ENCODE measurements at regions not wholly inside any gene's neighbourhood (a gene's known extent, or its start where the extent isn't known, plus 50 kb on each side); places are given as distances from the start of the nearest gene placed in this dataset.

DNA sequence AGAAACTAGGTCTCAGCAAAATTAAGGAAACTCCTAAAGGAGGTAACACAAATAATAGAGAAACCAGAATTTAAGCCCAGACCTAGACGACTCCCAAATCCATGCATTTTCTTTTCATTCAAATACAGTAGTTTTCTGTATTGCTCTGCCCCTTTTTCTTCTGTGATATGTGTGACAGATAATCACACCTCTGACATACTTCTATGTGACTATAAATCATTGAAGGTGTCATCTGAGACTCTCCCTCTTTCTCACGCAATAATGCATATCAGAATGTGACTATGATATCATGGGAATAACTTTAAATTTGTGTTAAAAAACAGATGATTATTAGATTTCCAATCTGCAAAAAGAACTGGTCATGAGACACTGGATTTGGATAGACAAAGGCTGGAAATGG, 143.0 kb upstream of the ELAC2 start:
- Histone ChIP-seq H3K27me3 (ENCODE audit: control insufficient read depth, insufficient read depth, low read length) (no peaks in the 10 kb centered on the region), H3K4me3 (ENCODE audit: low read depth, low read length) (no peak overlapping the region), H3K36me3 (ENCODE audit: control insufficient read depth, insufficient read depth, low read length) (no peaks in the 10 kb centered on the region)
- FAIRE-seq (no peak), DNase-seq (ENCODE audit: low read depth) (no peak)
- TF ChIP-seq, protein P1, sequence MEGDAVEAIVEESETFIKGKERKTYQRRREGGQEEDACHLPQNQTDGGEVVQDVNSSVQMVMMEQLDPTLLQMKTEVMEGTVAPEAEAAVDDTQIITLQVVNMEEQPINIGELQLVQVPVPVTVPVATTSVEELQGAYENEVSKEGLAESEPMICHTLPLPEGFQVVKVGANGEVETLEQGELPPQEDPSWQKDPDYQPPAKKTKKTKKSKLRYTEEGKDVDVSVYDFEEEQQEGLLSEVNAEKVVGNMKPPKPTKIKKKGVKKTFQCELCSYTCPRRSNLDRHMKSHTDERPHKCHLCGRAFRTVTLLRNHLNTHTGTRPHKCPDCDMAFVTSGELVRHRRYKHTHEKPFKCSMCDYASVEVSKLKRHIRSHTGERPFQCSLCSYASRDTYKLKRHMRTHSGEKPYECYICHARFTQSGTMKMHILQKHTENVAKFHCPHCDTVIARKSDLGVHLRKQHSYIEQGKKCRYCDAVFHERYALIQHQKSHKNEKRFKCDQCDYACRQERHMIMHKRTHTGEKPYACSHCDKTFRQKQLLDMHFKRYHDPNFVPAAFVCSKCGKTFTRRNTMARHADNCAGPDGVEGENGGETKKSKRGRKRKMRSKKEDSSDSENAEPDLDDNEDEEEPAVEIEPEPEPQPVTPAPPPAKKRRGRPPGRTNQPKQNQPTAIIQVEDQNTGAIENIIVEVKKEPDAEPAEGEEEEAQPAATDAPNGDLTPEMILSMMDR (IDR thresholded peaks at IDR 0.05; ENCODE audit: insufficient read depth, low read length, severe bottlenecking): no peak

DNA sequence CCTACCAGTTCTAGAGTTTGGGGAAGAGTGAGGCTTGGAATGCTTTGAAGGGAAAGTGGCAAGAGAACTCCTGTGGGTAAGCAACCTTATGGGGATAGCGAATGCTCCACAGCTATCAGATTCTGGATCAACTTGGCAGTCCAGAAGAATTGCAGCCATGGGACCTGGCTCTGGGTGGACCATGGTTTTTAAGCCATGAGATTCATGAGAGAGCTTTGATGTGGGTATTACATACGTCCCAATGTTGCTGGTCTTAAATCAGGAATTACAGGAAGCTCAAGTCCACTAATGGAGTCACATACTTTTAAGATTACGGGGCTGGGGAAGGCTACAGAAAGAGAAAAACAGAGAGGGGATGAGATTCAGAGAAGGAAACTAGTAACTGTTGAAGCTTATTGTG, 142.5 kb upstream of the ELAC2 start:
- DNase-seq (ENCODE audit: low read depth): no peak
- H3K4me3 ChIP-seq (ENCODE audit: low read depth, low read length): no peak overlapping the region
- TF ChIP-seq, protein P1 (IDR thresholded peaks at IDR 0.05; ENCODE audit: insufficient read depth, low read length, severe bottlenecking): no peak
- no peaks in the 10 kb centered on the region for H3K36me3 ChIP-seq (ENCODE audit: control insufficient read depth, insufficient read depth, low read length)
- no peaks in the 10 kb centered on the region for H3K27me3 ChIP-seq (ENCODE audit: control insufficient read depth, insufficient read depth, low read length)
- FAIRE-seq: no peak

DNA sequence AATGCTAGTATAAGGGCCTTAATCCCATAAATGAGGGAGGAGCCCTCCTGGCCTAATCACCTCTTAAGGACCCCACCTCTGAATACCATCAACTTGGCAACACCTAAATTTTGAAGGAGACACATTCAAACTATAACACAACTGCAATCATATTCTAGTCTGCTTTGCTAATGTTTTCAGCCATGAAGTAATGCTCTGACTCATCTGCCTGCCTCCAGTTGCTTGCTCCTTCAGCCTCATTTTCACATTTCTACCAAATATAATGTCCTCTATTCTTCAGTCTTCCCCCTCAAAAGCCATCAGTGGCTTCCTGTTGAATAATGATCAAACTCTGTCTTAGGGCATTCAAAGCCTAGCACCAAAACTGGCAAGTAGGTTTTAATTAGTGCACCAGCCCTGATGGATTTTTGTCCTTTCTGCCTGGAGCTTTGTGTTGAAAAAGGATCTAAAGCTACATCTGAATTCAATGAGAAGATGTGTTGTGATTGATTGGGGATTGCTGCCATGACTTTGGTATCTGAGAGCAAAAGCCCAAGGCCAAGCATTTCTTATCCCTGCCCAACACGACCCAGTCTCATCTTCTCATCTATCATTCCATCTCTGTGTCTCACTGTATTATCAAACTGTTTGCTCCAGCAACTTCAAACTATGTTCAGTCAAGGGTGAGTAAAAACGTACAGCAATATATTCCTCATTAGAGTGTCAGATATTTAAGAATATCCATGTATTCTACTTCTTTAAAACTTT, 140.8 kb upstream of the ELAC2 start:
- no peak for FAIRE-seq
- no peak overlapping the region for H3K4me3 ChIP-seq (ENCODE audit: low read depth, low read length)
- H3K27me3 ChIP-seq (ENCODE audit: control insufficient read depth, insufficient read depth, low read length): no peaks in the 10 kb centered on the region
- H3K36me3 ChIP-seq (ENCODE audit: control insufficient read depth, insufficient read depth, low read length): no peaks in the 10 kb centered on the region
- TF ChIP-seq, protein P1 (IDR thresholded peaks at IDR 0.05; ENCODE audit: insufficient read depth, low read length, severe bottlenecking): no peak
- DNase-seq (ENCODE audit: low read depth): no peak

DNA sequence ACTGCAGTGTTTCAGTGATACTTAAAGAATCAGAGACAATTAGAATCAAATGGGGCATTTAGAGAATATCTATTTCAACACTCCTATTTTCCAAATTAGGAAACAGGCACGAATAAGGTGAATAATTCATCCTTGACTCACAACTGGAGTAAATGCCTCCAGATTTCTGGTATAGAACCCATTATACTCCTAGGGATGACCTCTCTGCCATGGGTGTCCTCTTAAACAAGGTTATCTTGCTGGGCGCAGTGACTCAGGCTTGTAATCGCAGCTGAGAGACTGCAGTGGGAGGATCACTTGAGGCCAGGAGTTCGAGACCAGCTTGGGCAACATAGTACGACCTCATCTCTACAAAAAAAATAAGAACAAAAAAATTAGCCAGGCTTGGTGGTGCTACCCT, 139.8 kb upstream of the ELAC2 start:
- Histone ChIP-seq H3K27me3 (ENCODE audit: control insufficient read depth, insufficient read depth, low read length) (no peaks in the 10 kb centered on the region), H3K36me3 (ENCODE audit: control insufficient read depth, insufficient read depth, low read length) (no peaks in the 10 kb centered on the region), H3K4me3 (ENCODE audit: low read depth, low read length) (no peak overlapping the region)
- TF ChIP-seq, protein P1 (IDR thresholded peaks at IDR 0.05; ENCODE audit: insufficient read depth, low read length, severe bottlenecking): no peak
- no peak for FAIRE-seq
- DNase-seq (ENCODE audit: low read depth): no peak

DNA sequence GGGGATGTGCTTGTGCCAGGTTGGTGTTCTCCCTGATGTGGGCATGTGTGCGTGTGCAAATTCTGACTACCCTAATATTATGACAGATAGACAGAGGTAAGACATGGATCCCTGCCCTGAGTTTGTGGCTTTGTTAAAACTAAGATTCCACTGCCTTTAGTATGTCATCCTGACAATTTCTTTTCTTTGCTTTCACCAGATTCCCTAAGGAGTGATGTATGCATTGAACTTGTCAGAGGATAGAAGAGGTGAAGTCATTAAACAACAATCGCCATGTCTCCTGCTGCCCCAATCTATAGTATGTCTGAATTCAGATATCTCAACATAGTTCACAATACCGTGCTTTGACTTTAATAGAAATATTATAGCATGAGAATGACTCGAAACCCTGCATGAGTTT, 137.1 kb upstream of the ELAC2 start:
- TF ChIP-seq, protein P1 (IDR thresholded peaks at IDR 0.05; ENCODE audit: insufficient read depth, low read length, severe bottlenecking): no peak
- Histone ChIP-seq H3K27me3 (ENCODE audit: control insufficient read depth, insufficient read depth, low read length) (no peaks in the 10 kb centered on the region), H3K36me3 (ENCODE audit: control insufficient read depth, insufficient read depth, low read length) (no peaks in the 10 kb centered on the region), H3K4me3 (ENCODE audit: low read depth, low read length) (no peak overlapping the region)
- FAIRE-seq (no peak), DNase-seq (ENCODE audit: low read depth) (no peak)

DNA sequence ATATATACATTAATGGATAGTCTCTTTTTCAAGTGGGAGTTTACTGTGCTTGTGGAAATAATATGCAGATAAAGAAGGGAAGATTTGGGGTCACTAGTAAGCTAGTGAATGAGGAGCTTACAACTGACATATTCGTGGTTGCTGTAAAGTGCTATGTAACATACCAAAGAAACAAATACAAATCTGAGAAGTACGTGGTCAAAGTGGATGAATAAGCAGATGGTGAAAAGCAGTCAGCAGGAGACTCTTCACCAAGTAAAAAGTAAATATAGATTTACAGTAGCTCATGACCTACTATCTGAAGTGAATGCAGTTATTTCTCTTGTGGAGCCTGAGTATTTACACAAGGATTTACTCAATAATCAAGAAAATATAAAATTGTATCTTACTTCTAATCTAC, 136.6 kb upstream of the ELAC2 start:
- DNase-seq (ENCODE audit: low read depth) (no peak), FAIRE-seq (no peak)
- H3K27me3 ChIP-seq (ENCODE audit: control insufficient read depth, insufficient read depth, low read length): no peaks in the 10 kb centered on the region
- H3K4me3 ChIP-seq (ENCODE audit: low read depth, low read length): no peak overlapping the region
- TF ChIP-seq, protein P1 (IDR thresholded peaks at IDR 0.05; ENCODE audit: insufficient read depth, low read length, severe bottlenecking): no peak
- no peaks in the 10 kb centered on the region for H3K36me3 ChIP-seq (ENCODE audit: control insufficient read depth, insufficient read depth, low read length)
